HG03103 (cell line): ENCODE measurements at regions not wholly inside any gene's neighbourhood (a gene's known extent, or its start where the extent isn't known, plus 50 kb on each side); places are given as distances from the start of the nearest gene placed in this dataset.
"Not testable (repeated sequence)": the region's sequence is repeated elsewhere in the genome, so short reads cannot be mapped to it uniquely, and the experiment has no call there.

Experiments
- ATAC-seq: cut with Tn5 transposase; IDR thresholded peaks from one replicate; pipeline ENCODE4 v1.9.1; 2021; ENCODE audit warnings: low read depth; ENCODE audit not compliant: unreplicated experiment

- ATAC-seq: no peak
These were observed 151.8 kb upstream of the PDE7B start for GRCh38 chr6:135699705-135700104.

DNA sequence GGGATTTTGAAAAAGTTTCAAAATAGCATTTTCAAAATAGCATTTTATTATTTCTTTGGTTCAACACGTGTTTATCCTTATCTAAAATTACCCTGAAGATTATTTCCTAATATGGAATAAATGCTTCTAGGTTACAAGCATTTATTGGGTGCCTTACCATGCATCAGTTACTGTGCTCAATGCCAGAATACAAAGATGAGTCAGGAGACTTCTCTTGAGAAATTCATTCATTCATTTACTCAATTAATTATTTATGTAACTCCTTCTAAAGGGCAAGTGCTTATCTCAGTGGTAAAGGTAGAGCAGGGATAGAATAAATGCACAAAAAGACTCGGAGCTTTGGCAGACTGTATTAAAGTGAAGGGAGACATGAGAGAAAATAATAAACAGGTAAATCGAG is 150.1 kb upstream of the PDE7B start:
- ATAC-seq: no peak

DNA sequence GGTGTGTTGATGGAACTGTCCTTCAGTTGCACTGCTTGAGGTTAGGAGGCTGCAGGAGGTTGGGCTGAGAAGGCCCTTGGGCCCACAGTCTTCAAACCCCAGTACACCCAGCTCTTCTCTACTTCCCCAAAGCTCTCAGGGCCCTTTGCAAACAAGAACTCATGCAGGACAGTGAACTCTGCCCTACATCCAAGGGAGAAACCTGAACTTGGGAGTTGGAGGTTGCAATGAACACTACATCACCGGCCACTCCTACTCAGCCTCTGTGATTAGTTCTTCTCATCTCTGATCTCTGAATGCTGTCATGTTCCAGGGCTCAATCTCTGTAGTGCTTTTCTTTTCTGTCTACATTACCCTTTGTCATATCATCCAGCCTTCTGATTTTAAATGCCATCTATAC is 148.5 kb upstream of the PDE7B start:
- ATAC-seq: no peak

- peak; percentile 73 for ATAC-seq
These were observed 147.9 kb upstream of the PDE7B start for GRCh38 chr6:135703621-135704020.

DNA sequence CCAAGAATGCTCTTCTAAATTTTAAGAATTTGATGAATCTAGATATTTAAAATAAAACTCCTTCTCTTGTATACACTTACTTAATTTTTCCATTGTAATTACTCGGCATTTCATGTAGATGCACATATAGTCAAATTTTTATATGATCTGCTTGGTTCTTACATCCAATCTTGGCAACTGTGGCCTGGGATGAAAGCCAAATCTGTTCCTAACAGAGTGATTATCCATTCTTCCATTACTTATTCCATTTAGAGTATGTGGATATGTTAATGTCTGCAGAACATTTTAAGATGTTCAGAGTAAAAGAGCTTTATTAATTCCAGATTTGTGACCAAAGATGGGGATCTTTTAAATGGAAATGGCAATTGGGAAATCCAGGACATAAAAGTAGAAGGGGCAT is 144.1 kb upstream of the PDE7B start:
- no peak for ATAC-seq

GRCh38 chr6:135710042-135710441 is 141.5 kb upstream of the PDE7B start:
- no peak for ATAC-seq

DNA sequence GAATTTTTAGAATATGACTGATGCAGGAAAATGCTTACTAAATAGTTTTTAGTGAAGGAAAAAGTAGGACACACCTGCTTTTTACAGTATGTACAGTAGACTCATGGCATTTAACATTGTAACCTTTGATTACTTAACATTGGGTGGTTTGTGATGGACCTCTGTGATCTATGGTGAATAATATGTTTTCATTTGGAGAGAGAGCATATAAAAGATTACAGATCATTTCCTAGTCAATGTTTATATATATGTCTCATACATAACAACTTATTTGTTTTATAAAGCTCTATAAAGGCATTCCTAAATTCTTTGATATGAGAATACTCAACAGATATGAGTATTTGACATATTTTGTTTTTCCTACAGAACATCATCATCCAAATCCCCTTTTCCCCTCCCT is 129.3 kb upstream of the PDE7B start:
- ATAC-seq: no peak

DNA sequence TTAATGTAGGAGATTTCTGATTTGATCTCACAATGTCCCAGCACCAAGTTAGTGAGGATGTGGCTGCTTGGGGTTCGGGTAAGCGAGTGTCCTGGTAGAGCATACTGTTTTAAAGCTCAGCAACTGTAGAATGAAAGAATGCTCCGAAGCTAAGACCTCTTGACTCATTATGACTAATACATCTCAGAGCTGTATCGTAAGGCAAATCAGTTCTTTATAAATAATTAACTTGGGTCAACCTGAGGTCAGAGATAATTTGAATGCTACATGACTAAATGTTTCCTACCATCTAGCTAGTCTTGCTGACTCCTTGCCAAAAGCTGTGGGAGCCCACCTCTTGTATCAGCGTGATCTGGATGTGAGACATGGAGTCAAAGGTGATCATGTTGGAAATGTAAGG is 128.8 kb upstream of the PDE7B start:
- ATAC-seq: no peak

DNA sequence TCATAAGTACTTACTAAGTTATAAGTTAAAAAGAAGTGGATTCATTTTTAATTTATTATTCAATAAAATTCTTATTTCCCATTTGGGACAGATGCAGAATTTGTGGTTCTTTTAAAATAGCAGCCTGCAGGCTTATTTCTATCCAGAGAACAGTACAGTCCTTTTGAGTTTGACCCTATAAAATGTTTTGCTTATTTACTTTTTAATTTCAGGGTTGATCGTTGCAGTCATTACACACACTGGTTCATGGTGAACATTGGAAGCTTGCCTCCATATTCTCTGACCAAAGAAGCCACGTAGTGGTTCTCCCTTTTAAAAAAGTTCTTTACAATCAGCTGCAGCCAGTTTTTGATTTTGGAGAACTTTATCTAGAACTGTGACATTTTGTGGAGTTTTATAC is 122.9 kb upstream of the PDE7B start:
- ATAC-seq: no peak

GRCh38 chr6:135731116-135731515 is 120.4 kb upstream of the PDE7B start:
- ATAC-seq: no peak

DNA sequence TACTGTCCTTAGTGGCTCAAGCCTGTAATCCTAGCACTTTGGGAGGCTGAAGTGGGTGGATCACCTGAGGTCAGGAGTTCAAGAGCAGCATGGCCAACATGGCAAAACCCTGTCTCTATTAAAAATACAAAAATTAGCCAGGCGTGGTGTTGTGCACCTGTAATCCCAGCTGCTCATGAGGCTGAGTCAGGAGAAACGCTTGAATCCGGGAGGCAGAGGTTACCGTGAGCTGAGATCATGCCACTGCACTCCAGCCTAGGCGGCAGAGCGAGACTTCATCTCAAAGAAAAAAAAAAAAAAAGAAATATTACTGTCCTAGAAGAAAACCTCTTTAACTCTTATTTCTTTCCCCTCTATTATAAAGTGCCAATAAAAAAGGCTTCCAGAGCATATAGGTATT is 115.2 kb upstream of the PDE7B start:
- not testable (repeated sequence) for ATAC-seq

DNA sequence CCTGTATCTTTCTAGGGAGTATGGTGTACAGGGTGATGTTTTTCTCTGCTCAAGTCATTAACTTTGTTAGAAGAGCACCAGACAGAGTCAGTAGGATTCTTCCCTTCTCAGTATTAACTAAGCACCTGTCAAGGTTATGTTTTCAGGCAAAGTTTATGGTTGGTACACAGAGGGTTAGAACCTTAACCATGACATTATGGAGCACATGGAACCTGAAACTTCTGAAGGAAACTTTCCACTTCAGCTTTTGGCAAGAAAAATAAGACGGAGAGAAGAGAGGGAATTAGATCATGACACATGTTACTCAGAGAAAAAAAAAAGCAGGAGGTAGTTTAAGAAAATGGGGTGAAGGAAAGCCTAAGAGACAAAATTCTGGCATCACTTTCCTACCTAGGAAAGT is 112.9 kb upstream of the PDE7B start:
- ATAC-seq: no peak

GRCh38 chr6:135739288-135739687 is 112.2 kb upstream of the PDE7B start:
- no peak for ATAC-seq

- ATAC-seq: no peak
These were observed 110.9 kb upstream of the PDE7B start for GRCh38 chr6:135740580-135740979.

- no peak for ATAC-seq
These were observed 108.0 kb upstream of the PDE7B start for GRCh38 chr6:135743476-135743875.

- no peak for ATAC-seq
These were observed 103.3 kb upstream of the PDE7B start for GRCh38 chr6:135748189-135748588.

DNA sequence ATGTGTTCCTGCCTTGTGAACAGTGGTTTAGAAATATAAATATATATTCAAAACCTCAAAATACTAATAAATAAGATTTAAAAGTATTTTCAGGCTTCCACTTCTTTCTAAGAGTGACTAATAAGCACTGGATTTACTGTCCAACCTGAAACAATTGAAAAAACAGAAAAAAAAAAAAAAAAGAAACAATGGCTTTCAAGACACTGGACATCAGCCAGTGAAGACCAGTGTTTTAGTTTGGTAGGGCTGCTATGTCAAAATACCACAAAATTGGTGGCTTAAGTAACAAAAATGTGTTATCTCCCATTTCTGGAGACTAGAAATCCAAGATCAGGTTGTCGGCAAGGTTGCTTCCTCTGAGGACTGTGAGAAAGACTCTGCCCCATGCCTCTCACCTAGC is 101.4 kb upstream of the PDE7B start:
- no peak for ATAC-seq

GRCh38 chr6:135753196-135753595 is 98.3 kb upstream of the PDE7B start:
- no peak for ATAC-seq

- ATAC-seq: no peak
These were observed 91.7 kb upstream of the PDE7B start for GRCh38 chr6:135759831-135760230.

GRCh38 chr6:135774006-135774405 is 77.5 kb upstream of the PDE7B start:
- ATAC-seq: no peak

DNA sequence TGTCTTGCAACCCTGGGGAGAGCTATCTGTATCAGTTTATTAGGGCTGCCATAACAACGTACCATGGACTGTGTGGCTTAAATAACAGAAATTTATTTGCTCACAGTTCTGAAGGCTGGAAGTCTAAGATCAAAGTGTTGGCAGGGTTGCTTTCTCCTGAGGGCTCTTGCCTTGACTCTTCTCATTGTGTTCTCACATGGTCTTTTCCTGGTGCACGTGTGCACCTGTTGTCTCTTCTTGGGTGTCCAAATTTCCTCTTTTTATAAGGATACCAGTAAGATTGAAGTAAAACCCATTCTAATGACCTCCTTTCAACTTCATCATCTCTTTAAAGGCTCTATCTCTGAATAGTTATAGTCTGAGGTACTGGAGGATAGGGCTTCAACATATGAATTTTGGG is 72.3 kb upstream of the PDE7B start:
- ATAC-seq: no peak

- no peak for ATAC-seq
These were observed 71.2 kb upstream of the PDE7B start for GRCh38 chr6:135780326-135780725.

- ATAC-seq: no peak
These were observed 69.0 kb upstream of the PDE7B start for GRCh38 chr6:135782546-135782945.

DNA sequence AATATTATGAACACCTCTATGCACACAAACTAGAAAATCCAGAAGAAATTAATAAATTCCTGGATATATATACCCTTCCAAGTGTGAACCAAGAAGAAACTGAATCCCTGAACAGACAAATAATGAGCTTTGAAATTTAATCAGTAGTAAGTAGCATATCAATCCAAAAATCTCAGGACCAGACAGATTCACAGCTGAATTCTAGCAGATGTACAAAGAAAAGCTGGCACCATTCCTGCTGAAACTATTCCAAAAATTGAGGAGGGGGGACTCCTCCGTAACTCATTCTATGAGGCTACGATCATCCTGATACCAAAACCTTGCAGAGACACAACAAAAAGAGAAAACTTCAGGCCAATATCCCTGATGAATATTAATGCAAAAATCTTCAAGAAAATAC is 67.0 kb upstream of the PDE7B start:
- ATAC-seq: no peak
